ENCODE measurements at regions not wholly inside any gene's neighbourhood (a gene's known extent, or its start where the extent isn't known, plus 50 kb on each side); places are given as distances from the start of the nearest gene placed in this dataset.

- TF ChIP-seq, protein P1, sequence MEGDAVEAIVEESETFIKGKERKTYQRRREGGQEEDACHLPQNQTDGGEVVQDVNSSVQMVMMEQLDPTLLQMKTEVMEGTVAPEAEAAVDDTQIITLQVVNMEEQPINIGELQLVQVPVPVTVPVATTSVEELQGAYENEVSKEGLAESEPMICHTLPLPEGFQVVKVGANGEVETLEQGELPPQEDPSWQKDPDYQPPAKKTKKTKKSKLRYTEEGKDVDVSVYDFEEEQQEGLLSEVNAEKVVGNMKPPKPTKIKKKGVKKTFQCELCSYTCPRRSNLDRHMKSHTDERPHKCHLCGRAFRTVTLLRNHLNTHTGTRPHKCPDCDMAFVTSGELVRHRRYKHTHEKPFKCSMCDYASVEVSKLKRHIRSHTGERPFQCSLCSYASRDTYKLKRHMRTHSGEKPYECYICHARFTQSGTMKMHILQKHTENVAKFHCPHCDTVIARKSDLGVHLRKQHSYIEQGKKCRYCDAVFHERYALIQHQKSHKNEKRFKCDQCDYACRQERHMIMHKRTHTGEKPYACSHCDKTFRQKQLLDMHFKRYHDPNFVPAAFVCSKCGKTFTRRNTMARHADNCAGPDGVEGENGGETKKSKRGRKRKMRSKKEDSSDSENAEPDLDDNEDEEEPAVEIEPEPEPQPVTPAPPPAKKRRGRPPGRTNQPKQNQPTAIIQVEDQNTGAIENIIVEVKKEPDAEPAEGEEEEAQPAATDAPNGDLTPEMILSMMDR (conservative IDR thresholded peaks at IDR 0.05; ENCODE audit: low read depth, low read length), result no peak
- no peak for TF ChIP-seq NFE2L2 (IDR thresholded peaks at IDR 0.05; ENCODE audit: low read depth, low read length)
- TF ChIP-seq MAZ (IDR thresholded peaks at IDR 0.05; ENCODE audit: borderline replicate concordance, low read depth, low read length), result no peak
- no peak for TF ChIP-seq RAD21 (IDR thresholded peaks at IDR 0.05; ENCODE audit: low read length)
- TF ChIP-seq POLR2A (IDR thresholded peaks at IDR 0.05; ENCODE audit: low read depth, low read length), result no peak
- TF ChIP-seq FOS (IDR thresholded peaks at IDR 0.05; ENCODE audit: low read depth, low read length), result no peak
- TF ChIP-seq, protein P2, sequence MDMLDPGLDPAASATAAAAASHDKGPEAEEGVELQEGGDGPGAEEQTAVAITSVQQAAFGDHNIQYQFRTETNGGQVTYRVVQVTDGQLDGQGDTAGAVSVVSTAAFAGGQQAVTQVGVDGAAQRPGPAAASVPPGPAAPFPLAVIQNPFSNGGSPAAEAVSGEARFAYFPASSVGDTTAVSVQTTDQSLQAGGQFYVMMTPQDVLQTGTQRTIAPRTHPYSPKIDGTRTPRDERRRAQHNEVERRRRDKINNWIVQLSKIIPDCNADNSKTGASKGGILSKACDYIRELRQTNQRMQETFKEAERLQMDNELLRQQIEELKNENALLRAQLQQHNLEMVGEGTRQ (IDR thresholded peaks at IDR 0.05; ENCODE audit: low read depth, low read length), result no peak
Measured at GRCh38 chr2:187165936-187166610, 282.0 kb downstream of the CALCRL start.
